H9 (cell line): ENCODE measurements at regions not wholly inside any gene's neighbourhood (a gene's known extent, or its start where the extent isn't known, plus 50 kb on each side); places are given as distances from the start of the nearest gene placed in this dataset.

Experiments
- DNase-seq: peaks from one replicate; pipeline ENCODE4 v3.0.0-alpha.2; 2017
- H2AFZ ChIP-seq: one replicate; pipeline ENCODE4 v1.6.1; 2013; ENCODE audit warnings: mild to moderate bottlenecking, low read length, control low read depth, moderate library complexity
- H2AK5ac ChIP-seq: 2 replicates; pipeline ENCODE4 v1.6.1; 2013; ENCODE audit warnings: low read length, control low read depth, mixed read lengths; ENCODE audit not compliant: insufficient read length
- H2BK120ac ChIP-seq: one replicate; pipeline ENCODE4 v1.6.1; 2013; ENCODE audit warnings: low read depth, mild to moderate bottlenecking, low read length, control low read depth, inconsistent platforms; ENCODE audit not compliant: poor library complexity, severe bottlenecking
- H2BK12ac ChIP-seq: 2 replicates; pipeline ENCODE4 v1.6.1; 2013; ENCODE audit warnings: low read length, control low read depth, mixed read lengths, low read depth; ENCODE audit not compliant: insufficient read length
- H2BK15ac ChIP-seq: 2 replicates; pipeline ENCODE4 v1.6.1; 2013; ENCODE audit warnings: low read depth, low read length, control low read depth
- H2BK20ac ChIP-seq: one replicate; pipeline ENCODE4 v1.6.1; 2013; ENCODE audit warnings: low read depth, mild to moderate bottlenecking, low read length, control low read depth, inconsistent platforms; ENCODE audit not compliant: poor library complexity, severe bottlenecking
- H2BK5ac ChIP-seq: 2 replicates; pipeline ENCODE4 v1.6.1; 2013; ENCODE audit warnings: low read length, control low read depth, mixed read lengths; ENCODE audit not compliant: insufficient read length
- H3K14ac ChIP-seq: 2 replicates; pipeline ENCODE4 v1.6.1; 2013; ENCODE audit warnings: low read length, control low read depth; ENCODE audit not compliant: insufficient read depth
- H3K18ac ChIP-seq: 2 replicates; pipeline ENCODE4 v1.6.1; 2013; ENCODE audit warnings: low read depth, mild to moderate bottlenecking, mixed read lengths, low read length, control low read depth; ENCODE audit not compliant: insufficient read length
- H3K23ac ChIP-seq: 2 replicates; pipeline ENCODE4 v1.6.1; 2013; ENCODE audit warnings: low read length, control low read depth, mixed read lengths, low read depth; ENCODE audit not compliant: insufficient read length
- H3K23me2 ChIP-seq: 2 replicates; pipeline ENCODE4 v1.6.1; 2013; ENCODE audit warnings: low read depth, mild to moderate bottlenecking, mixed read lengths, low read length, control low read depth; ENCODE audit not compliant: insufficient read length, poor library complexity, severe bottlenecking
- H3K27ac ChIP-seq: 2 replicates; pipeline ENCODE4 v1.5.1; 2013; ENCODE audit warnings: low read length, control low read depth, mixed read lengths, low read depth; ENCODE audit not compliant: insufficient read length
- H3K27me3 ChIP-seq: 2 replicates; pipeline ENCODE4 v1.6.1; 2013; ENCODE audit warnings: low read length, control low read depth, inconsistent platforms; ENCODE audit not compliant: insufficient read depth
- H3K4ac ChIP-seq: 2 replicates; pipeline ENCODE4 v1.6.1; 2013; ENCODE audit warnings: low read depth, mild to moderate bottlenecking, control low read depth, inconsistent platforms, low read length, moderate library complexity
- H3K4me1 ChIP-seq: 2 replicates; pipeline ENCODE4 v1.6.1; 2013; ENCODE audit warnings: low read length, control low read depth, inconsistent platforms; ENCODE audit not compliant: insufficient read depth
- H3K4me2 ChIP-seq: 2 replicates; pipeline ENCODE4 v1.6.1; 2013; ENCODE audit warnings: low read length, control low read depth, mixed read lengths; ENCODE audit not compliant: insufficient read length, insufficient read depth
- H3K56ac ChIP-seq: 2 replicates; pipeline ENCODE4 v1.6.1; 2013; ENCODE audit warnings: low read depth, mild to moderate bottlenecking, mixed read lengths, low read length, control low read depth; ENCODE audit not compliant: insufficient read length
- H3K79me1 ChIP-seq: 2 replicates; pipeline ENCODE4 v1.6.1; 2013; ENCODE audit warnings: low read depth, mild to moderate bottlenecking, moderate library complexity, low read length, control low read depth, inconsistent platforms; ENCODE audit not compliant: insufficient read depth, poor library complexity, severe bottlenecking
- H3K79me2 ChIP-seq: 2 replicates; pipeline ENCODE4 v1.6.1; 2013; ENCODE audit warnings: low read length, control low read depth, inconsistent platforms; ENCODE audit not compliant: insufficient read depth
- H3K9ac ChIP-seq: 2 replicates; pipeline ENCODE4 v1.6.1; 2013; ENCODE audit warnings: low read length, control low read depth, mixed read lengths; ENCODE audit not compliant: insufficient read length; ENCODE audit errors: extremely low read depth
- H3K9me3 ChIP-seq: one replicate; pipeline ENCODE4 v1.6.1; 2013; ENCODE audit warnings: low read depth, low read length, inconsistent platforms; ENCODE audit not compliant: control insufficient read depth
- H3T11ph ChIP-seq: one replicate; pipeline ENCODE4 v1.6.1; 2013; ENCODE audit warnings: mild to moderate bottlenecking, low read length, control low read depth, inconsistent platforms
- H4K20me1 ChIP-seq: one replicate; pipeline ENCODE4 v1.6.1; 2013; ENCODE audit not compliant: control insufficient read depth, insufficient read length, insufficient read depth
- H4K5ac ChIP-seq: 2 replicates; pipeline ENCODE4 v1.6.1; 2013; ENCODE audit warnings: low read depth, mild to moderate bottlenecking, mixed read lengths, low read length, control low read depth; ENCODE audit not compliant: insufficient read length
- H4K8ac ChIP-seq: replicated peaks from 2 replicates; pipeline ENCODE4 v1.6.1; 2013; ENCODE audit warnings: low read length, control low read depth, mixed read lengths, low read depth; ENCODE audit not compliant: insufficient read length
- H4K91ac ChIP-seq: 2 replicates; pipeline ENCODE4 v1.6.1; 2013; ENCODE audit warnings: low read depth, mild to moderate bottlenecking, moderate library complexity, mixed read lengths, low read length, control low read depth; ENCODE audit not compliant: insufficient read length
- H3K27ac Mint-ChIP-seq, 3 experiments: 2 replicates in 2 of 3; 3 replicates in 1 of 3; pipeline ENCODE4 v1.8.0; 2020 to 2021; ENCODE audit warnings: mixed read lengths in 3 of 3, mild to moderate bottlenecking in 1 of 3, moderate library complexity in 1 of 3
- H3K27me3 Mint-ChIP-seq: 2 replicates; pipeline ENCODE4 v1.8.0; 2021; ENCODE audit warnings: low read depth, mild to moderate bottlenecking, moderate library complexity, mixed read lengths
- H3K36me3 Mint-ChIP-seq, 3 experiments: 2 replicates in 2 of 3; 3 replicates in 1 of 3; pipeline ENCODE4 v1.8.0; 2020 to 2021; ENCODE audit warnings: low read depth in 3 of 3, mixed read lengths in 3 of 3; ENCODE audit not compliant: insufficient read depth in 1 of 3
- H3K4me1 Mint-ChIP-seq, 2 experiments: 2 replicates each; pipeline ENCODE4 v1.8.0; 2020; ENCODE audit warnings: mixed read lengths in 2 of 2
- H3K4me3 Mint-ChIP-seq, 2 experiments: 2 replicates in 1 of 2; 3 replicates in 1 of 2; pipeline ENCODE4 v1.8.0; 2020 to 2021; ENCODE audit warnings: mild to moderate bottlenecking in 2 of 2, mixed read lengths in 2 of 2, moderate library complexity in 1 of 2
- H3K9me3 Mint-ChIP-seq, 2 experiments: 2 replicates in 1 of 2; 3 replicates in 1 of 2; pipeline ENCODE4 v1.8.0; 2020; ENCODE audit warnings: mild to moderate bottlenecking in 2 of 2, mixed read lengths in 2 of 2, moderate library complexity in 1 of 2
- CTCF ChIP-seq: fragments of 200-600 bp; sonication (generic); conservative IDR thresholded peaks from 3 replicates; pipeline ENCODE4 v1.8.0; 2021; ENCODE audit warnings: antibody characterized with exemption, mild to moderate bottlenecking
- WGBS: extraction: QIAGEN DNeasy Blood & Tissue Kit; methylation state at CpG from one replicate; pipeline ENCODE4 v1.1.7; 2013; ENCODE audit warnings: missing lambda C conversion rate, low lambda C conversion rate, mixed read lengths; ENCODE audit not compliant: insufficient read length; ENCODE audit errors: extremely low coverage; 5-methylcytosine and 5-hydroxymethylcytosine counted together

GRCh38 chr18:34543945-34544344, 166.2 kb upstream of the DTNA start:
- H3K27ac Mint-ChIP-seq: no peak overlapping the region
- WGBS: no CpG with 5 or more reads among the region's 1 CpG
- Histone ChIP-seq H3K4ac (no peak overlapping the region), H3K23ac (no peak overlapping the region), H4K8ac (no peak overlapping the region), H3K56ac (no peak overlapping the region), H3K18ac (no peak overlapping the region), H3K4me1 (peaks cover 6% of the 10 kb centered on the region; the same call in 1 of the 2 replicates), H2BK20ac (no peak overlapping the region), H3K9me3 (no peaks in the 10 kb centered on the region), H3K79me2 (no peaks in the 10 kb centered on the region), H3K4me2 (no peak overlapping the region), H4K5ac (no peak overlapping the region), H3K79me1 (no peaks in the 10 kb centered on the region), H3T11ph (no peak overlapping the region), H3K23me2 (no peaks in the 10 kb centered on the region), H3K27ac (no peak overlapping the region), H3K14ac (no peak overlapping the region), H3K9ac (no peak overlapping the region), H4K91ac (no peak overlapping the region), H3K27me3 (no peaks in the 10 kb centered on the region), H4K20me1 (no peaks in the 10 kb centered on the region), H2BK15ac (no peak overlapping the region), H2BK120ac (no peak overlapping the region), H2AK5ac (no peak overlapping the region), H2BK5ac (no peak overlapping the region), H2BK12ac (no peak overlapping the region), H2AFZ (no peak overlapping the region)
- peaks cover 40 to 50% of the 10 kb centered on the region in 2 experiments for H3K4me1 Mint-ChIP-seq
- DNase-seq: no peak
- H3K9me3 Mint-ChIP-seq: no peaks in the 10 kb centered on the region
- no peak overlapping the region for H3K4me3 Mint-ChIP-seq
- no peak for TF ChIP-seq CTCF
- no peaks in the 10 kb centered on the region for H3K27me3 Mint-ChIP-seq
- no peaks in the 10 kb centered on the region; a peak in 1 of 7 replicates for H3K36me3 Mint-ChIP-seq
